ENCODE measurements at regions not wholly inside any gene's neighbourhood (a gene's known extent, or its start where the extent isn't known, plus 50 kb on each side); places are given as distances from the start of the nearest gene placed in this dataset.

DNA sequence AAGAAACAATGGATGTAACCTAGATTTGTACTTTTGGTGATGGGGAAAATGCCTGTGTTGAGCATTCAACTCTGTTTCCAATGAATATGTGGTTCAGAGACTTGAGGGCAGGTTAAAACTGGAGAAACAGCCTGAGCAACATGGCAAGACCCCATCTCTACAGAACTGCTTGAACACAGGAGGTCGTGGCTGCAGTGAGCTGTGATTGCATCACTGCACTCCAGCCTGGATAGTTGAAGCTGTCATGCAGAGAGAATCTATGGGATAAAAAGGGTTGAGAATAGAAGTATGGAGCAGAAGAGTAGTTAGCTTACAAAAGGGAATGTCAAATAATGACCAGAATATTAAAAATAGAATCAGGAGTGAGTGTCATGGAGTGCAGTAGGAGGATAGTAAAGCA is 134.8 kb upstream of the PDE5A start:
- no peak for TF ChIP-seq CTCF (IDR thresholded peaks at IDR 0.05; ENCODE audit: control extremely low read depth, extremely low read depth)
- 56% methylated on average over 1 of the region's 1 CpG for WGBS, 2 donors

GRCh38 chr4:119755599-119755998 is 127.0 kb upstream of the PDE5A start:
- Histone ChIP-seq H3K9ac (ENCODE audit: insufficient read depth in 1 of 2, low read length in 2 of 2) (no peak overlapping the region), H3K4me1 (ENCODE audit: control insufficient read depth in 5 of 5, insufficient read depth in 5 of 5, low read length in 5 of 5) (no peaks in the 10 kb centered on the region), H3K9me3 (ENCODE audit: control insufficient read depth in 4 of 4, insufficient read depth in 3 of 4, low read length in 3 of 4) (no peaks in the 10 kb centered on the region), H3K36me3 (ENCODE audit: control insufficient read depth in 4 of 4, insufficient read depth in 4 of 4, low read length in 4 of 4) (no peaks in the 10 kb centered on the region), H3K4me3 (no peak overlapping the region), H3K27ac (ENCODE audit: low read depth in 1 of 2, low read length in 1 of 2) (no peak overlapping the region), H3K27me3 (ENCODE audit: control insufficient read depth in 3 of 3, insufficient read depth in 3 of 3, low read length in 2 of 3) (no peaks in the 10 kb centered on the region)
- no peak for TF ChIP-seq CTCF (IDR thresholded peaks at IDR 0.05; ENCODE audit: control extremely low read depth, extremely low read depth)
- DNase-seq (no peak), ATAC-seq (ENCODE audit: insufficient read depth, low FRiP score) (no peak)
- whole genome bisulfite sequencing, 2 donors = 79 to 88% methylated on average over 1 of the region's 1 CpG

More for the DNA sequence above, 134.8 kb upstream of the PDE5A start:
- no peak for DNase-seq
- peaks cover 0 to 3% (median 0%) of the 10 kb centered on the region in 4 donors for H3K9me3 ChIP-seq (ENCODE audit: control insufficient read depth in 4 of 4, insufficient read depth in 3 of 4, low read length in 3 of 4)
- H3K9ac ChIP-seq (ENCODE audit: insufficient read depth in 1 of 2, low read length in 2 of 2) = no peak overlapping the region
- H3K4me3 ChIP-seq = no peak overlapping the region
- no peaks in the 10 kb centered on the region for H3K27me3 ChIP-seq (ENCODE audit: control insufficient read depth in 3 of 3, insufficient read depth in 3 of 3, low read length in 2 of 3)
- ATAC-seq (ENCODE audit: insufficient read depth, low FRiP score) = no peak
- no peaks in the 10 kb centered on the region for H3K4me1 ChIP-seq (ENCODE audit: control insufficient read depth in 5 of 5, insufficient read depth in 5 of 5, low read length in 5 of 5)
- H3K27ac ChIP-seq (ENCODE audit: low read depth in 1 of 2, low read length in 1 of 2) = no peak overlapping the region
- H3K36me3 ChIP-seq (ENCODE audit: control insufficient read depth in 4 of 4, insufficient read depth in 4 of 4, low read length in 4 of 4) = no peaks in the 10 kb centered on the region

- H3K27me3 ChIP-seq (ENCODE audit: control insufficient read depth in 3 of 3, insufficient read depth in 3 of 3, low read length in 2 of 3) = no peaks in the 10 kb centered on the region
- ATAC-seq (ENCODE audit: insufficient read depth, low FRiP score) (no peak), DNase-seq (no peak)
- no peak for TF ChIP-seq CTCF (IDR thresholded peaks at IDR 0.05; ENCODE audit: control extremely low read depth, extremely low read depth)
- 91 to 92% methylated on average over 2 of the region's 2 CpGs for WGBS, 2 donors
- no peak overlapping the region for H3K4me3 ChIP-seq
- H3K9ac ChIP-seq (ENCODE audit: insufficient read depth in 1 of 2, low read length in 2 of 2) = no peak overlapping the region
- no peaks in the 10 kb centered on the region for H3K36me3 ChIP-seq (ENCODE audit: control insufficient read depth in 4 of 4, insufficient read depth in 4 of 4, low read length in 4 of 4)
- peaks cover 0 to 2% (median 0%) of the 10 kb centered on the region in 5 donors for H3K4me1 ChIP-seq (ENCODE audit: control insufficient read depth in 5 of 5, insufficient read depth in 5 of 5, low read length in 5 of 5)
- no peak overlapping the region for H3K27ac ChIP-seq (ENCODE audit: low read depth in 1 of 2, low read length in 1 of 2)
- no peaks in the 10 kb centered on the region for H3K9me3 ChIP-seq (ENCODE audit: control insufficient read depth in 4 of 4, insufficient read depth in 3 of 4, low read length in 3 of 4)
Observed at GRCh38 chr4:119752936-119753335, 124.3 kb upstream of the PDE5A start.

DNA sequence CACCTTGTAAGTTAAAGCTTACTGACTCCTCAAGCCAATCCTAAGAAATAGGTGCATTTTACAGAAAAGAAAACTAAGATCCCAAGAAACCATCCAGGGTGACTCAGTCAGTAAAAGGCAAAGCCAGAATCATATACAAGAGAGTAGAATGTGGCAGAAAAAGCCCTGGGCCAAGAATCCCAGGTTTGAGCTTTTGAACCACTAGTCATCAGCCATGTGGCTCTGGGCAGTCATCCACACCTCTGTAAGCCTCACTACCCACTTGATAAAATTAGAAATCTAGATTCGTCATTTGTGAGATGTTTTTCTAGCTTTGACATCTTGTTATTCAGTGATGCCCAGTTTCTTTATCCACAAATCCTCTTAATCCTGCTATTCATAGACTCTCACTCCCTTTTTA is 122.2 kb upstream of the PDE5A start:
- no peak overlapping the region for H3K4me3 ChIP-seq
- no peak for TF ChIP-seq CTCF (IDR thresholded peaks at IDR 0.05; ENCODE audit: control extremely low read depth, extremely low read depth)
- no peaks in the 10 kb centered on the region for H3K27me3 ChIP-seq (ENCODE audit: control insufficient read depth in 3 of 3, insufficient read depth in 3 of 3, low read length in 2 of 3)
- peaks cover 0 to 3% (median 0%) of the 10 kb centered on the region in 5 donors for H3K4me1 ChIP-seq (ENCODE audit: control insufficient read depth in 5 of 5, insufficient read depth in 5 of 5, low read length in 5 of 5)
- no peak for DNase-seq
- H3K9me3 ChIP-seq (ENCODE audit: control insufficient read depth in 4 of 4, insufficient read depth in 3 of 4, low read length in 3 of 4) = no peaks in the 10 kb centered on the region
- H3K36me3 ChIP-seq (ENCODE audit: control insufficient read depth in 4 of 4, insufficient read depth in 4 of 4, low read length in 4 of 4) = no peaks in the 10 kb centered on the region
- H3K27ac ChIP-seq (ENCODE audit: low read depth in 1 of 2, low read length in 1 of 2) = no peak overlapping the region
- no peak for ATAC-seq (ENCODE audit: insufficient read depth, low FRiP score)
- H3K9ac ChIP-seq (ENCODE audit: insufficient read depth in 1 of 2, low read length in 2 of 2) = no peak overlapping the region
- 37 to 63% methylated on average over 1 of the region's 1 CpG for WGBS, 2 donors
